Activated CD4-positive, alpha-beta T cell treated with anti-CD3 and anti-CD28 coated beads, Interleukin-2, Interleukin-6, amounts not matched to agents 100 ng/mL and 50 ng/mL, durations not matched to agents 16 hours and 8 hours (primary cell): ENCODE measurements at regions not wholly inside any gene's neighbourhood (a gene's known extent, or its start where the extent isn't known, plus 50 kb on each side); places are given as distances from the start of the nearest gene placed in this dataset.
"Not testable (repeated sequence)": the region's sequence is repeated elsewhere in the genome, so short reads cannot be mapped to it uniquely, and the experiment has no call there.

ENCODE experiments used
- DNase-seq: peaks from one replicate; pipeline ENCODE4 v3.0.0-alpha.2; 2020

DNA sequence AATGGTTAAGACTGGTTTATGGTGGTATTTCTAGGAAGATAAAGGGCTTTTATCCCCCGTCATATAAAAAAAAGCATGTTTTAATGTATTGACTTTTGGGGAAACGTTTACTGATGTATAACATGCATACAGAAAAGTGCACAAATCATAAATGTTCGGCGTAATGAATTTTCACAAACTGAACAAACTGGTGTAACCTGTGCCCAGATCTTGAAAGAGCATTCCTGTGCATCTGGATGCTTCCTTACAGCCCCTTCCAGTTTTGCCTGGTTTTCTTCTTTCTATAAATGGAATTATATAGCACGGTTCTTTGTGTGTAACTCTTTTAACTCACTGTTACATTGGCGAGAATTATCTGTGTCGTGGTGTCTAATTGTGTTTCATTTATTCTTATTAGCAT lies 693.8 kb upstream of the TBX3 start:
- DNase-seq: no peak

GRCh38 chr12:115377230-115377629 lies 693.3 kb upstream of the TBX3 start:
- no peak for DNase-seq

- DNase-seq: peak; percentile 30
These were observed 691.4 kb upstream of the TBX3 start for GRCh38 chr12:115375186-115375991.

DNA sequence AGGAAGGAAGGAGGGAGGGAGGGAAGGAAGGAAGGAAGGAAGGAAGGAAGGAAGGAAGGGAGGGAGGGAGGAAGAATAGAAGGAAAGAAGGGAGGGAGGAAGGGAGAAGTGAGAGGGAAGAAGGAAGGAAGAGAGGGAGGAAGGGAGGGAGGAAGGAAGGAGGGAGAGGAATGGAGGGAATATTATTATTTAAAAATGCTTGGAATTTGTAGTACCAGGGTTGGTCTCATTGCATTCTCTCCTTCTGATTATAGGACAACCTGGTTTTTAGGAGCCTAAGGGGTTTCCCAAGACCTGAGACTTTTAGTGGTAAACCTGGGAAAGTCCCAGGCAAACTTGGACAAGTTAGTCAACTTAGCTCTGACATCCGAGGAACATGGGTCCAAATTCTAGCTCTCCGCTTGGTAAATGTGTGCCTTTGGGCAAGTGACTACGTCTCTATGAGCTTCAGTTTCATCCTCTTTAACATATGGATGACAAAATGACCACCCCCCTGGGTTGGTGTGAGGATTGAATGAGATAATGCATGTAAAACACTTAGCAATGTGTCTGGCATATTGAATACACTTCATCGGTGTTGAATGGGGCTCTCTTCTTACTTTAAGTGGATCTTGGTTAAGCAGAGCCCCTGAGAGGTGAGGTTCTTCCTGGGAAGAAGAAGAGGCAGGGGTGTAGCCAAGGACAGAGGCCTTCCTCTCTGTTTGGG lies 690.7 kb upstream of the TBX3 start:
- DNase-seq: no peak

- no peak for DNase-seq
These were observed 687.7 kb upstream of the TBX3 start for GRCh38 chr12:115371711-115372110.

- DNase-seq: no peak
These were observed 686.7 kb upstream of the TBX3 start for GRCh38 chr12:115370650-115371049.

DNA sequence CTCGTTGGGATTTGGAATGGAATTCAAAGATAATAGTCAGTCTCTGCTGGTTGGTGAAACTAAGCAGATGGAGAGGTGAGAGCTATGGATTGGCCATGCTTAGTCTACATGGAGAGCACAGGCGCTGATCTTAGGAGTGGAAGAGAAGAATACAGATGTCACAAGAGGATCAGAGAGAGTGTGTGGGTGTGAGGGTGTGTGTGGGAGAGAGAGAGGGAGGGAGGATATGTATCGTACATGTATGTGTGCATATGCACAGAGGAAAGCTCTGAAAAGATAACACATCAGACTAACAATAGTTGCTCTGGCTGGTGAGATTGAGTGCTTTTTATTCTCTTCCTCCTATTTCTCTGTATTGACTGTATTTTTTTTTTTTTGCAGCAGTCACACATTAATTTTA lies 686.2 kb upstream of the TBX3 start:
- no peak for DNase-seq

DNA sequence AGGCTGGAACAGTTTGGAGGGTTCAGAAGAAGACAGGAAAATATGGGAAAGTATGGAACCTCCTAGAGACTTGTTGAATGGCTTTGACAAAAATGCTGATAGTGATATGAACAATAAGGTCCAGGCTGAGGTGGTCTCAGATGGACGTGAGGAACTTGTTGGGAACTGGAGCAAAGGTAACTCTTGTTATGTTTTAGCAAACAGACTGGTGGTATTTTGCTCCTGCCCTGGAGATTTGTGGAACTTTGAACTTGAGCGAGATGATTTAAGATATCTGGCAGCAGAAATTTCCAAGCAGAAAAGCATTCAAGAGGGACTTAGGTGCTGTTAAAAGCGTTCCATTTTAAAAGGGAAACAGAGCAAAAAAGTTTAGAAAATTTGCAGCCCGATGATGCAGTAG lies 682.3 kb upstream of the TBX3 start:
- not testable (repeated sequence) for DNase-seq

DNA sequence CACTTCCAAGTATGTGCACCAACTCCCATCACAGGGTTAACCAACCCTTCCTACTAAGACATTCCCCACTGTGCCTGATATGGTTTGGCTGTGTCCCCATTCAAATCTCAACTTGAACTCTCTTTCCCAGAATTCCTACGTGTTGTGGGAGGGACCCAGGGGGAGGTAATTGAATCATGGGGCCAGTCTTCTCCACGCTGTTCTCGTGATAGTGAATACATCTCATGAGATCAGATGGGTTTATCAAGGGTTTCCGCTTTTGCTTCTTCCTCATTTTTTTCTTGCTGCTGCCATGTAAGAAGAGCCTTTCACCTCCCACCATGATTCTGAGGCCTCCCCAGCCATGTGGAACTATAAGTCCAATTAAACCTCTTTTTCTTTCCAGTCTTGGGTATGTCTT lies 681.8 kb upstream of the TBX3 start:
- DNase-seq: not testable (repeated sequence)

DNA sequence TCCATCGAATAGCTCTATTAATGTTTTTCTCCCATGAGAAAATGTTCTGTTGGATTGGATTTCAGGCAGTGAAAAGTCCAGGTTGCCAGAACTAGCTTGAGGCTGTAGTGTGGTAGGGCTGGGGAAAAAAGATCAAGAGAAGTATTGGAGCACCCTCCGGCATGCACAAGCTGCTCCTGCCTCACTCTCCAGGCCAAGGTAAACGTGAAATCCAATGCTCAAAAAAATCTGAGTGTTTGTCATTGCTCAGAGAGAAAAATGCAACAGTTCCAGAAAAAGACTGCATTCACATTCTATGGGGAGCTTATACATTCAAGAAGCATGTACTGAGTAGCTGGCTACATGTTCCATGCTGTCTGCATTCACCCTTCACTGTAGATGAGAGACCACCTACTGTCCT lies 680.9 kb upstream of the TBX3 start:
- no peak for DNase-seq

DNA sequence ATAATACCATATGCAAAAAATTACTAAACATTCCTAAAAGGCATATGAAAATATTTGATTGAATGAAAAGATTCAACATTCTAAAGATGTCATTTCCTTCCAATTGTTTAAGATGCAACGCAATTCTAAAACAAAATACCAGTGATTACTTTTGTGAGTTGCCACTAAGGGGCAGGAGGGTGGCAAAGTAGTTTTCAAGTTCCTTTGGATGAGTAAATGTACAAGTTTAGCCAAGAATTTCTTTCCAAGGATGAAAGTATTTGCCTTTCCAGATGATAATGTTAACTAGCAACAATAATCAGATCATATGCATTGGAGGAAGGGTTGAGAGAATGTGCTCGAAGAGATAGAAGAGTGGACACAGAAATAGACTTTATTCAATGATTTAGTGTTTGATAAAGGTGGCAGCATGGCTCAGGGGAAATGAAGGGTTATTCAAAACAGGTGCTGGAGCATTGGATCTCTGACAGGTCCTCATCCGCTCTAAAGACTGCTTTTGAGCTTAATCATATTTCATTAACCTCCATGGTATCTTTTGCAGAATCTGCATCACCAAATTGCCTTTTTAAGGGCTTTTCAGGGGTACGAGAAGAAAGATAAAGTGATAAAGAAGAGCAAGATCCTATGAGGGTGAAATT lies 678.5 kb upstream of the TBX3 start:
- no peak for DNase-seq

DNA sequence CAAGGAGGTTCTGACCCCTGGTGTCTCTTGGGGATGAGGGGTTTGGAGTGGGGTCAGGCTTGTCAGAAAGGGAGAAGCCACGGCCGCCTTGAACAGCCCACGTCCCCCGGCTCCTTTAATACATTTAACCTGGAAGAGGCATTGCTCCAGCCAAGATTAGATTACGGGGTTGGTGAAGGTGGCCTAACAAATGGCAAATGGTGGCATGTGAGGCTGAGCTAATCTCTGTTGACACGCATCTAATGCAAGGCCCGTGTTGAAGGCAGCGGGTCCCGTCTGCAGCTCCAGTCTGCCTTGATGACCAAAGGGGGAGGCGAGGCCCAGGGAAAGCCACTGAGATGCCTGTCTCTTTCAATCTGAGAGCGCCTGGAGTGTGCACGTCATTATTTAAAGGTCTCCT lies 673.7 kb upstream of the TBX3 start:
- no peak for DNase-seq

GRCh38 chr12:115355301-115355700 lies 671.3 kb upstream of the TBX3 start:
- DNase-seq: no peak

DNA sequence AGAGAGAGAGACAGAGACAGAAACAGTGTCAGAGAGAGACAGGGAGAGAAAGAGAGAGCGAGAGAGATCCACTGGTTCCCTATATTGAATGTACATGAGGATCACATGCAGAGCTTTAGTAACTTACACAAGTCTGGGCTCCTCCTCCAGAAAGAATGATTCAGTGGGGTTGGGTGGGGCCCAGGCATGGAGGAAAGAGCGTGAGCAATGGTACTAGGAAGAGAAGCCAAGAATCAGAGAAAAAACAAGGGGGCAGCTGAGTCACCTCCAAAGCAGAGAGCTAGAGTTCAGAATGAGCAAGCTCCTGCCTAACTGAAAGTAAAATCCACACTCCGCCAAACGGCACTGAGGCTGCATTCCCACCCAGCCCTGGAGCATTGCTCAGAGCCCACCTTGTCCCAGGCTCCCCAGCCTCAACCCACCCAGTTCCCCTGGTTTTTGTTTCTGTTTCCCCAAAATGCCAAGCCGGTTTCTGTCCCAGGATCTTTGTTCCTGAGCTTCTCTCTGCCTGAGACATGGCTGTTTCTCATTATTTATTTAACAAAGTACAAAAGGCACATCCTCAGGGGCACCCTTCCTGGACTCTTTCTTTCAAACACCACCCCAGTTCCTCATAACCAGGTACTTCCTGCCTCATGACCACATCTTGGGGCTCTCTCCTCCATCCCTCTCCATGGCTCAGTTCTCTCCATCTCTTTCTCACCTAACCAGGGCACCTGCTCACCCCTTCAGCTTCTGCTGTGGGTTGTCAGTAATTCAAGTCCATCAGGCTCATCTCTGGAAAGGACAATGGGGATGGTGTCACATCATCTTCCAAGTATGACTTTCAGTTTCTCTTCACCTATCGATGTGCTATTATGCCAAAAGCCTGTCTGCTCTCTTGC lies 670.3 kb upstream of the TBX3 start:
- DNase-seq: peak; percentile 52

DNA sequence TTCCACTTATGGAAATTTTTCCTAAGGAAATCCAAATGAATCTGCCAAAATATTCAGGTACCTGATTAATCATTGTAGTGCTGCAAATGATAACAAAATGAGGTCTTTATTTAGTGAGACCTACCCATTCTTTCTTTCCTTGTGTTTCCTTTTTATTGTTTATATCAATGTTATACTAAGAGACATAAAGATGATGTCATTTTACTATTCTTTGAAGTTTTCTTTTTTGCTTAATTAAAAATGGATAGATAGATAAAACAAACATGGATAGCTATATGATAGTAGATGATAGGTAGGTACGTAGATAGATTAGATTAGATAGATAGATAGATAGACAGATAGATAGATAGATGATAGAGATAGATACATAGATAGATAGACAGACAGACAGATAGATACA lies 669.5 kb upstream of the TBX3 start:
- DNase-seq: no peak

- no peak for DNase-seq
These were observed 667.6 kb upstream of the TBX3 start for GRCh38 chr12:115351514-115352077.

GRCh38 chr12:115349711-115350110 lies 665.7 kb upstream of the TBX3 start:
- DNase-seq: no peak

GRCh38 chr12:115348301-115348700 lies 664.3 kb upstream of the TBX3 start:
- DNase-seq: no peak

GRCh38 chr12:115343601-115344000 lies 659.6 kb upstream of the TBX3 start:
- no peak for DNase-seq

- no peak for DNase-seq
These were observed 659.0 kb upstream of the TBX3 start for GRCh38 chr12:115343008-115343407.

DNA sequence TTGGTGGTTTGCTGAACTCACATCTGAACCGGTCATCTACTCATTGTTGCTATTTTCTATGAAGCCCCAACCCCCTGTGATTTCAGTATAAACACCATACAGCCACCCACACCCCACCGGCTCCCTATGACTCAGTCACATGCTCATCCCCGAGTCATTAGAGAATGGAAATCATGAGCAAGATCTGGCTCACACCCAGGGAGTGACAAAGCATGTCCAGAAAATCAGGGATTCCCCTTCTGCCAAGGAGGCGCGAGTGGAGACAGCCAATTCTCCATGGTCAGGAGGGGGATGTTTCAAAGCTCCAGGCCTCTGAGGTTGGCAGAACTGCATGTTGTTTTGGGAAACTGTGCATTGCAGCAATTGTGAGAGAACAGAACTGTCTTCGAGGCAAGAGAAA lies 657.5 kb upstream of the TBX3 start:
- peak; percentile 11 for DNase-seq

DNA sequence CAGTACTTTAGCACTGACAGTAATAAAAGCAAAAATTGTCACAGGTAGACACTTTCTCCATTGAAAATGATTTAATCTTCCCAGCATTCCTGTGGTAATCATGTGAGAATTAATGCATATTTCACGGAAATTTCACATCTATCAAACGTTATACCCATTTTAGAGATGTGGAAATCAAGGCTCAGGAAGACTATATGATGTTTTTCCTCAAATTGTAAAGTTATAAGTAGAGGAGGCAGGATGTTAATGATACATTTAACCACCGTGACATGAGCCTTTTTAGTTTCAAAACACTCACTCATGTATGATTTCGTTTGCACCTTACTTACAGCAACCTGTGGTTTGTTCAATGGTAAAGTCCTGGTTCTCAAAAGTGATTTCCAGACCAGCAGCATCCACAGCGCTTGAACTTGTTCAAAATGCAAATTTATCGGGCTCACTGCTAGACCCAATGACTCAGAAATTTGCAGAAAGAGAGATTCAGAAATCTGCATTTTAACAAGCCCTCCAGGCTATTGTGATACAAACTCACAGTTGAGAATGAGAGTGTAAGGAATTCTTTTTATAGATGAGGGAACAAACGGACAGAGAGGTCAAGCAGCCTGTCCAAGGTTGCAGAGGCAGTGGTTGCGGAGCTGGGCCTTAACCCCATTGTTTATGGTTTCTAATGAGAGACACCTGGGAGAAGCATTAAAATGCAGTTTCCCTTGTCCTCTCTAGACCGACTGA lies 654.8 kb upstream of the TBX3 start:
- no peak for DNase-seq
